Heart left ventricle (tissue), 16 donors: ENCODE measurements at regions not wholly inside any gene's neighbourhood (a gene's known extent, or its start where the extent isn't known, plus 50 kb on each side); places are given as distances from the start of the nearest gene placed in this dataset.

Experiments
- ATAC-seq, 4 donors: fragments of 200-7000 bp; cut with Tn5 transposase; one replicate each; pipeline ENCODE4 v1.9.1; 2020 to 2022; ENCODE audit warnings: moderate library complexity in 4 of 4, mild to moderate bottlenecking in 3 of 4, moderate number of reproducible peaks in 1 of 4
- DNase-seq, 5 donors: peaks; one replicate each; pipeline ENCODE4 v3.0.0-alpha.2; 2020
- H3K27ac ChIP-seq, 12 donors: fragments of 200-600 bp; sonication (generic) in 4 of 12; one replicate each; pipeline versions ENCODE4 v1.5.0 to v1.8.0; 2016 to 2022; ENCODE audit warnings: mild to moderate bottlenecking in 2 of 12
- H3K27me3 ChIP-seq, 9 donors: fragments of 200-600 bp; sonication (generic) in 2 of 9; one replicate each; pipeline versions ENCODE4 v1.5.1 to v1.8.0; 2016 to 2022; ENCODE audit warnings: mild to moderate bottlenecking in 3 of 9
- H3K36me3 ChIP-seq, 9 donors: fragments of 200-600 bp; sonication (generic) in 2 of 9; one replicate each; pipeline versions ENCODE4 v1.5.0 to v1.8.0; 2018 to 2022; ENCODE audit warnings: mild to moderate bottlenecking in 2 of 9
- H3K4me1 ChIP-seq, 12 donors: fragments of 200-600 bp; sonication (generic) in 4 of 12; one replicate each; pipeline versions ENCODE4 v1.5.0 to v1.8.0; 2016 to 2022; ENCODE audit warnings: mild to moderate bottlenecking in 3 of 12
- H3K4me3 ChIP-seq, 12 donors: fragments of 200-600 bp; sonication (generic) in 4 of 12; one replicate each; pipeline versions ENCODE4 v1.5.0 to v1.8.0; 2017 to 2022; ENCODE audit warnings: mild to moderate bottlenecking in 9 of 12, moderate library complexity in 4 of 12
- H3K9me3 ChIP-seq, 12 donors: fragments of 200-600 bp; sonication (generic) in 4 of 12; one replicate each; pipeline versions ENCODE4 v1.5.0 to v1.8.0; 2016 to 2022; ENCODE audit warnings: mild to moderate bottlenecking in 1 of 12
- CTCF ChIP-seq, 12 donors: fragments of 200-600 bp; sonication (generic) in 4 of 12; IDR thresholded peaks; one replicate each; pipeline versions ENCODE4 v1.5.0 to v1.8.0; 2018 to 2022; ENCODE audit warnings: antibody characterized with exemption in 12 of 12, mild to moderate bottlenecking in 5 of 12
- POLR2A ChIP-seq, 2 donors: fragments of 450-650 bp; IDR thresholded peaks; one replicate each; pipeline ENCODE4 v1.6.1; 2017; ENCODE audit warnings: antibody characterized with exemption in 2 of 2, mild to moderate bottlenecking in 2 of 2, moderate library complexity in 2 of 2
- WGBS, 4 donors: extraction: QIAGEN DNeasy Blood & Tissue Kit in 2 of 4; methylation state at CpG; one replicate each; pipeline versions ENCODE4 v1.1.5 to v1.1.7; 2013 to 2018; 5-methylcytosine and 5-hydroxymethylcytosine counted together
- intact Hi-C, 10 donors: fragments of 100-400 bp; cut with DNase I; formaldehyde crosslinking; loops; one replicate each; pipeline versions ENCODE4 v1.11.1 to v1.14.2; 2022
- donor health status: ischemic (EF 13 %, LVEDD 7.1; RV severe dilation, severe dysfunction).
- donor health status: healthy with polysubstance abuse.
- donor health status: DM: no; HTN: yes; CAD: no.
- donor health status: DM: no; HTN: no; CAD: no.
- donor health status: ischemic (EF 25% LVEDD 6.9; RV normal size, moderate dysfunction).
- donor health status: ischemic (EF 25% LVEDD 5.7; RV mildly dilated, moderate dysfunction).
- donor health status: healthy.
- donor health status: DM: yes; HTN: yes; CAD: no.
- donor health status: ischemic (EF 35%, LVEDD 5.7; RV mildly dilated, moderate dysfunction).
- donor health status: nonischemic (EF 11% LVEDD 7.7; RV severe dilation, severe dysfunction).
- donor health status: DM: yes; HTN: yes; CAD: no.
- donor health status: PGD.
- donor health status: ischemic (EF 29% LVEDD 5.4; RV normal size, mild dysfunction).
- donor health status: nonischemic (EF 23%, LVEDD 6.1; RV moderate dilation, normal function).

DNA sequence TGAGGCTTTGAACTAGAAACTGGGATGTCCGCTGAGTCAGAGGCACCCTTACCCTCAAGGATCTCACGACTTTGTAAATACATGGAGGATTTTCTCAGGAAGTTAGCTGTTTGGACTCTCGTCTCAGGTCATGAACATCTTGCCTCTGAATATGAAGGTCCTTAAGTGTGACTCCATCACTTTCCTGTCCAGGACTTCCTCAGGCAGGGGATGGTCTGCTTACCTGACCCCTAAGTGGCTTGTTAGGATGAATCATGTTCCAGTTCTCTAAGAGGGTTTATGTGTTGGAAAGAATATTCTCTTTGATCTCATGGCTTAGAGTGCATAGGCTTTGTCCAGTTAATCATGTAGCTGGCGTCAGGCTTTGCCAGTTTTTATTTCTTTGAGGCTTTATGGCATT lies 511.7 kb upstream of the KLF4 start:
- no peak overlapping the region for H3K4me3 ChIP-seq
- TF ChIP-seq CTCF (IDR thresholded peaks at IDR 0.05) (no peak), POLR2A (IDR thresholded peaks at IDR 0.05) (no peak)
- 81 to 90% (median 86%) methylated on average over 4 of the region's 4 CpGs for WGBS, 4 donors
- DNase-seq (no peak), ATAC-seq (no peak)
- no peaks in the 10 kb centered on the region for H3K9me3 ChIP-seq
- peaks cover 0 to 18% (median 0%) of the 10 kb centered on the region in 9 donors for H3K27me3 ChIP-seq
- H3K4me1 ChIP-seq = peaks cover 0 to 13% (median 0%) of the 10 kb centered on the region in 12 donors
- no peaks in the 10 kb centered on the region for H3K36me3 ChIP-seq
- intact Hi-C loops = loop anchor here in 1 of 10 donors (10.0 kb wide), 1 partner anchor 104 kb away; no protein-coding TSS in a partner anchor
- no peak overlapping the region for H3K27ac ChIP-seq

GRCh38 chr9:107999890-108000289 lies 510.3 kb upstream of the KLF4 start:
- Histone ChIP-seq H3K27me3 (peaks cover 0 to 18% (median 0%) of the 10 kb centered on the region in 9 donors), H3K4me3 (no peak overlapping the region), H3K36me3 (no peaks in the 10 kb centered on the region), H3K9me3 (no peaks in the 10 kb centered on the region), H3K27ac (no peak overlapping the region), H3K4me1 (peaks cover 0 to 16% (median 0%) of the 10 kb centered on the region in 12 donors)
- no peak for ATAC-seq
- 88 to 95% (median 88%) methylated on average over 2 of the region's 2 CpGs for WGBS, 4 donors
- TF ChIP-seq CTCF (IDR thresholded peaks at IDR 0.05) (no peak), POLR2A (IDR thresholded peaks at IDR 0.05) (no peak)
- no peak for DNase-seq
- intact Hi-C loops = loop anchor here in 1 of 10 donors (10.0 kb wide), 1 partner anchor 105 kb away; no protein-coding TSS in a partner anchor

GRCh38 chr9:107999011-107999410 lies 509.4 kb upstream of the KLF4 start:
- no peaks in the 10 kb centered on the region for H3K9me3 ChIP-seq
- peaks cover 0 to 13% (median 0%) of the 10 kb centered on the region in 9 donors for H3K27me3 ChIP-seq
- WGBS, 4 donors = 23 to 31% (median 29%) methylated on average over 5 of the region's 5 CpGs
- intact Hi-C loops = no loop called here
- ATAC-seq = no peak
- no peak overlapping the region for H3K27ac ChIP-seq
- no peaks in the 10 kb centered on the region for H3K36me3 ChIP-seq
- peaks cover 0 to 22% (median 0%) of the 10 kb centered on the region in 12 donors for H3K4me1 ChIP-seq
- no peak overlapping the region for H3K4me3 ChIP-seq
- no peak for TF ChIP-seq POLR2A (IDR thresholded peaks at IDR 0.05)
- no peak for TF ChIP-seq CTCF (IDR thresholded peaks at IDR 0.05)
- DNase-seq = no peak

- WGBS, 4 donors = 50 to 88% (median 80%) methylated on average over 2 of the region's 2 CpGs
- no peak for TF ChIP-seq POLR2A (IDR thresholded peaks at IDR 0.05)
- TF ChIP-seq CTCF (IDR thresholded peaks at IDR 0.05) = no peak
- intact Hi-C loops = no loop called here
- Histone ChIP-seq H3K4me1 (peaks cover 0 to 36% (median 0%) of the 10 kb centered on the region in 12 donors), H3K9me3 (no peaks in the 10 kb centered on the region), H3K27ac (no peak overlapping the region), H3K27me3 (peaks cover 0 to 9% (median 0%) of the 10 kb centered on the region in 9 donors), H3K36me3 (no peaks in the 10 kb centered on the region), H3K4me3 (no peak overlapping the region)
- ATAC-seq (no peak), DNase-seq (no peak)
Observed at GRCh38 chr9:107994648-107995047, 505.1 kb upstream of the KLF4 start.
